ENCODE measurements at regions not wholly inside any gene's neighbourhood (a gene's known extent, or its start where the extent isn't known, plus 50 kb on each side); places are given as distances from the start of the nearest gene placed in this dataset.

DNA sequence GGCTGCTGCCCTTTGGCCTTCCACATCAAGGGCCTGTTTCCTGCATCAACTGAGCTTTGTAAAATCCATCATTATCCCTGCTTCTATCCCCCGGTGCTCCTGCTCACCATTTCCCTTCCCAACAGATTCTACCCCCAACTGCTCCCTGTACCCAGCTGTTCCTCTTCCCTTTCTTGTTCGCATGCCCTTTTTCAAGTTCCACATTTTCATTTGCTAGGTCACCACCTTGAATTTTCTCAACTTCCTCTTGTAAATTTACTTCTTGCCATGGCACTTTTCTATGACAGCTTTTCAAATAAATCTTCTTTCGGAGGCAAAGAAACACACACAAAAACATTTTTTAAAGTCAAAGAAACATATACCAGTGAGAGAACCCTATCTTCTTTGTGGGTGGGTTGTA, 330.5 kb upstream of the ADGRL2 start:
- TF ChIP-seq POLR2AphosphoS5 (IDR thresholded peaks at IDR 0.05) = no peak
- TF ChIP-seq CTCF (IDR thresholded peaks at IDR 0.05; ENCODE audit: poor library complexity, severe bottlenecking) = no peak
- no peak for TF ChIP-seq TAF1 (IDR thresholded peaks at IDR 0.05; ENCODE audit: low read depth)
- no peak for TF ChIP-seq SMC3 (conservative IDR thresholded peaks at IDR 0.05; ENCODE audit: poor library complexity)
- no peak for TF ChIP-seq REST (IDR thresholded peaks at IDR 0.05; ENCODE audit: borderline replicate concordance)
- no peak for TF ChIP-seq RAD21 (conservative IDR thresholded peaks at IDR 0.05)
- no peak for TF ChIP-seq MXI1 (conservative IDR thresholded peaks at IDR 0.05; ENCODE audit: poor library complexity, severe bottlenecking)

Measured in neural cell (in vitro differentiated cells).